ENCODE measurements at regions not wholly inside any gene's neighbourhood (a gene's known extent, or its start where the extent isn't known, plus 50 kb on each side); places are given as distances from the start of the nearest gene placed in this dataset.
A peak's percentile ranks its signal among the peaks of the same experiment; 100 is the strongest.
"Not testable (repeated sequence)": the region's sequence is repeated elsewhere in the genome, so short reads cannot be mapped to it uniquely, and the experiment has no call there.

GRCh38 chrX:93264261-93265002 is 408.9 kb downstream of the NAP1L3 start:
- DNase-seq (ENCODE audit: low spot score): no peak
- H3K27ac Mint-ChIP-seq: no peak overlapping the region
- no peak overlapping the region for H3K4me3 Mint-ChIP-seq
- ATAC-seq: no peak
- H3K4me1 Mint-ChIP-seq (ENCODE audit: low read depth in 2 of 2): no peaks in the 10 kb centered on the region
- no peaks in the 10 kb centered on the region for H3K27me3 Mint-ChIP-seq
- H3K36me3 Mint-ChIP-seq: no peaks in the 10 kb centered on the region
- peaks cover 8% of the 10 kb centered on the region for H3K9me3 Mint-ChIP-seq

GRCh38 chrX:93259029-93259428 is 414.3 kb downstream of the NAP1L3 start:
- Mint-ChIP-seq H3K4me1 (ENCODE audit: low read depth in 2 of 2) (no peaks in the 10 kb centered on the region), H3K4me3 (no peak overlapping the region), H3K27me3 (no peaks in the 10 kb centered on the region), H3K9me3 (no peaks in the 10 kb centered on the region), H3K27ac (no peak overlapping the region), H3K36me3 (no peaks in the 10 kb centered on the region)
- DNase-seq (ENCODE audit: low spot score) (no peak), ATAC-seq (no peak)

GRCh38 chrX:93242897-93243296 is 430.5 kb downstream of the NAP1L3 start:
- no peak for ATAC-seq
- no peak overlapping the region for H3K27ac Mint-ChIP-seq

DNA sequence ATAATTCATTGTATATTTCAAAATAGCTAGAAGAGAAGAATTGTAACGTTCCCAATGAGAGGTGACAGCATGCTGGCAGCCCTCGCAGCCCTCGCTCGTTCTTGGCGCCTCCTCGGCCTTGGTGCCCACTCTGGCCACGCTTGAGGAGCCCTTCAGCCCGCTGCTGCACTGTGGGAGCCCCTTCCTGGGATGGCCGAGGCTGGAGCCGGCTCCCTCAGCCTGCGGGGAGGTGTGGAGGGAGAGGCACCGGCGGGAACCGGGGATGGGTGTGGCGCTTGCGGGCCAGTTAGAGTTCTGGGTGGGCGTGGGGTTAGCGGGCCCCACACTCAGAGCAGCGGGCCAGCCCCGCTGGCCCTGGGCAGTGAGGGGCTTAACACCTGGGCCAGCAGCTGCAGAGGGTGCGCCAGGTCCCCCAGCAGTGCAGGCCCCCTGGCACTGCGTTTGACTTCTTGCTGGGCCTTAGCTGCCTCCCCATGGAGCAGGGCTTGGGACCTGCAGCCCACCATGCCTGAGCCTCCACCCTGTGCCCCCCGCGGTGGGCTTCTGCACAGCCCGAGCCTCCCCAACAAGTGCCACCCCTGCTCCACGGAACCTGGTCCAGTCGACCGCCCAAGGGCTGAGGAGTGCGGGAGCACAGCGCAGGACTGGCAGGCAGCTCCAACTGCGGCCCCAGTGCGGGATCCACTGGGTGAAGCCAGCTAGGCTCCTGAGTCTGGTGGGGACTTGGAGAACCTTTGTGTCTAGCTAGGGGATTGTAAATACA is 437.7 kb downstream of the NAP1L3 start:
- H3K4me1 Mint-ChIP-seq (ENCODE audit: low read depth in 2 of 2); H3K4me3 Mint-ChIP-seq; H3K27me3 Mint-ChIP-seq; H3K36me3 Mint-ChIP-seq; H3K27ac Mint-ChIP-seq; DNase-seq (ENCODE audit: low spot score); H3K9me3 Mint-ChIP-seq: not testable (repeated sequence)
- ATAC-seq: peak in 1 of 2 donors; percentile 28

More at GRCh38 chrX:93242897-93243296, 430.5 kb downstream of the NAP1L3 start:
- H3K4me1 Mint-ChIP-seq (ENCODE audit: low read depth in 2 of 2): no peaks in the 10 kb centered on the region
- no peak overlapping the region for H3K4me3 Mint-ChIP-seq
- H3K36me3 Mint-ChIP-seq: no peaks in the 10 kb centered on the region
- H3K9me3 Mint-ChIP-seq: no peaks in the 10 kb centered on the region
- no peaks in the 10 kb centered on the region for H3K27me3 Mint-ChIP-seq
- no peak for DNase-seq (ENCODE audit: low spot score)

GRCh38 chrX:93229036-93229435 is 444.3 kb downstream of the NAP1L3 start:
- Mint-ChIP-seq H3K27ac (no peak overlapping the region), H3K36me3 (peaks cover 8% of the 10 kb centered on the region), H3K4me1 (ENCODE audit: low read depth in 2 of 2) (no peaks in the 10 kb centered on the region)

More at GRCh38 chrX:93229036-93229435, 444.3 kb downstream of the NAP1L3 start:
- no peak for ATAC-seq
- no peak overlapping the region for H3K4me3 Mint-ChIP-seq
- H3K27me3 Mint-ChIP-seq: no peaks in the 10 kb centered on the region
- no peak for DNase-seq (ENCODE audit: low spot score)
- peaks cover 7% of the 10 kb centered on the region for H3K9me3 Mint-ChIP-seq

Data from natural killer cell treated with Interleukin-12 subunit alpha and Interleukin-12 subunit beta and Interleukin-15 and Interleukin-18, amount 100 ng/mL, for 72 hours (primary cell).